HepG2 (cell line): ENCODE measurements at regions not wholly inside any gene's neighbourhood (a gene's known extent, or its start where the extent isn't known, plus 50 kb on each side); places are given as distances from the start of the nearest gene placed in this dataset.

Experiments used
- ATAC-seq: fragments of 200-7000 bp; cut with Tn5 transposase; 3 replicates; pipeline ENCODE4 v1.9.1; 2020; ENCODE audit warnings: mild to moderate bottlenecking, moderate library complexity
- BruUV-seq: library from RNA; stranded (reverse); fragments of 400-500 nt; replicated peaks from 2 replicates; lab custom pipeline; 2021; lab: Mats Ljungman, UMichigan
- CTCF ChIA-PET: fragments of 300-600 bp; formaldehyde crosslinking; extraction: SDS; loops from one replicate; lab custom pipeline; 2021; ENCODE audit warnings: low total read pairs, inconsistent platforms, low intra/inter-chr PET ratio; lab: Yijun Ruan, JAX
- POLR2A ChIA-PET: fragments of 350-600 bp; sonication (Branson Sonifier 250); formaldehyde crosslinking; loops from one replicate; lab custom pipeline; 2020; ENCODE audit warnings: antibody characterized with exemption, inconsistent platforms; lab: Yijun Ruan, JAX
- DNase-seq: peaks from one replicate; pipeline ENCODE4 v3.0.0-alpha.2; 2015; ENCODE audit warnings: low spot score
- FAIRE-seq: peaks from 3 replicates; lab custom pipeline; 2011; peaks lifted over from hg19 to GRCh38; lab: Jason Lieb, UNC
- H2AFZ ChIP-seq: one replicate; pipeline ENCODE4 v1.6.1; 2011; ENCODE audit warnings: low read length, inconsistent platforms
- H3K27ac ChIP-seq: fragments of 300-600 bp; 3 replicates; pipeline ENCODE4 v1.8.0; 2011; ENCODE audit warnings: mixed run types, mild to moderate bottlenecking, mixed read lengths, low read length, inconsistent platforms; ENCODE audit not compliant: insufficient read depth; ENCODE audit errors: extremely low read length
- H3K27me3 ChIP-seq, 2 experiments: fragments of 200-600 bp in 1 of 2; 2 replicates in 1 of 2; 3 replicates in 1 of 2; pipeline versions ENCODE4 v1.6.0 to v1.8.0; 2011; ENCODE audit warnings: low read length in 2 of 2, mild to moderate bottlenecking in 2 of 2, moderate library complexity in 2 of 2, inconsistent platforms in 1 of 2; ENCODE audit not compliant: insufficient read depth in 2 of 2, control insufficient read depth in 1 of 2
- H3K36me3 ChIP-seq, 2 experiments: fragments of 200-600 bp in 1 of 2; replicated peaks in 1 of 2; 2 replicates in 1 of 2; 3 replicates in 1 of 2; pipeline versions ENCODE4 v1.5.1 to v1.8.0; 2011; ENCODE audit warnings: low read length in 2 of 2, inconsistent platforms in 1 of 2; ENCODE audit not compliant: insufficient read depth in 2 of 2, control insufficient read depth in 1 of 2
- H3K4me1 ChIP-seq: 2 replicates; pipeline ENCODE4 v1.5.1; 2012; ENCODE audit warnings: low read length, inconsistent platforms; ENCODE audit not compliant: insufficient read depth
- H3K4me2 ChIP-seq: 2 replicates; pipeline ENCODE4 v1.6.0; 2011; ENCODE audit warnings: low read depth, low read length, inconsistent platforms
- H3K4me3 ChIP-seq, 3 experiments: fragments of 200-600 bp in 1 of 3; sonication (generic), shearing (Covaris generic) in 1 of 3; replicated peaks in 1 of 3; 2 replicates each; pipeline ENCODE4 v1.5.1; 2011 to 2016; ENCODE audit warnings: low read length in 3 of 3, inconsistent platforms in 2 of 3, low read depth in 2 of 3, mild to moderate bottlenecking in 2 of 3, control low read depth in 1 of 3, mixed read lengths in 1 of 3; ENCODE audit not compliant: insufficient read depth in 1 of 3
- H3K79me2 ChIP-seq: one replicate; pipeline ENCODE4 v1.6.1; 2011; ENCODE audit warnings: low read length, inconsistent platforms; ENCODE audit not compliant: insufficient read depth
- H3K9ac ChIP-seq: 2 replicates; pipeline ENCODE4 v1.6.0; 2011; ENCODE audit warnings: mild to moderate bottlenecking, low read depth, low read length, inconsistent platforms; ENCODE audit not compliant: insufficient read depth
- H3K9me3 ChIP-seq: 2 replicates; pipeline ENCODE4 v1.5.1; 2012; ENCODE audit warnings: mild to moderate bottlenecking, low read length
- H4K20me1 ChIP-seq: 2 replicates; pipeline ENCODE4 v1.6.0; 2011; ENCODE audit warnings: inconsistent platforms, mild to moderate bottlenecking, low read length, moderate library complexity; ENCODE audit not compliant: insufficient read depth
- TAF15 ChIP-seq: fragments of 200-400 bp; formaldehyde crosslinking; IDR thresholded peaks from one replicate; pipeline ENCODE4 v1.6.1; 2018; ENCODE audit warnings: mild to moderate bottlenecking, low read depth, low read length; ENCODE audit not compliant: poor library complexity, severe bottlenecking
- TCF12 ChIP-seq, 2 experiments: fragments of 450-650 bp in 1 of 2; sonication (generic) in 1 of 2; formaldehyde crosslinking in 1 of 2; IDR thresholded peaks; 2 replicates each; pipeline versions ENCODE4 v1.6.1 to v1.8.0; 2017 to 2022; ENCODE audit warnings: antibody characterized with exemption in 1 of 2, mild to moderate bottlenecking in 1 of 2, missing genetic modification reagents in 1 of 2, moderate library complexity in 1 of 2
- XRCC5 ChIP-seq: fragments of 200-400 bp; formaldehyde crosslinking; optimal IDR thresholded peaks from 2 replicates; pipeline ENCODE3; 2017; ENCODE audit warnings: mild to moderate bottlenecking, low read length
- ZNF33B ChIP-seq: sonication (generic); formaldehyde crosslinking; IDR thresholded peaks from 2 replicates; pipeline ENCODE4 v1.5.1; 2020; ENCODE audit warnings: mild to moderate bottlenecking, missing genetic modification reagents
- ZNF496 ChIP-seq: sonication (generic); formaldehyde crosslinking; IDR thresholded peaks from 2 replicates; pipeline ENCODE4 v1.8.1; 2023; ENCODE audit warnings: mild to moderate bottlenecking, moderate library complexity, missing genetic modification reagents; ENCODE audit not compliant: insufficient replicate concordance
- ZNF891 ChIP-seq: sonication (generic); formaldehyde crosslinking; IDR thresholded peaks from 2 replicates; pipeline ENCODE4 v1.5.0; 2020; ENCODE audit warnings: mild to moderate bottlenecking, missing genetic modification reagents
- WGBS: methylation state at CpG from one replicate; pipeline ENCODE4 v1.1.6; 2017; ENCODE audit warnings: low lambda C conversion rate; 5-methylcytosine and 5-hydroxymethylcytosine counted together
- in situ Hi-C: cut with HindIII; loops from 2 replicates; pipeline ENCODE4 v1.10.0; 2017; ENCODE audit warnings: low pct_unique_long_range_greater_than_20kb; ENCODE audit not compliant: extremely low pct_ligation_motif_present
- intact Hi-C: fragments of 100-400 bp; cut with micrococcal nuclease; formaldehyde crosslinking; loops from one replicate; pipeline ENCODE4 v1.10.0; 2022; ENCODE audit not compliant: unreplicated experiment

DNA sequence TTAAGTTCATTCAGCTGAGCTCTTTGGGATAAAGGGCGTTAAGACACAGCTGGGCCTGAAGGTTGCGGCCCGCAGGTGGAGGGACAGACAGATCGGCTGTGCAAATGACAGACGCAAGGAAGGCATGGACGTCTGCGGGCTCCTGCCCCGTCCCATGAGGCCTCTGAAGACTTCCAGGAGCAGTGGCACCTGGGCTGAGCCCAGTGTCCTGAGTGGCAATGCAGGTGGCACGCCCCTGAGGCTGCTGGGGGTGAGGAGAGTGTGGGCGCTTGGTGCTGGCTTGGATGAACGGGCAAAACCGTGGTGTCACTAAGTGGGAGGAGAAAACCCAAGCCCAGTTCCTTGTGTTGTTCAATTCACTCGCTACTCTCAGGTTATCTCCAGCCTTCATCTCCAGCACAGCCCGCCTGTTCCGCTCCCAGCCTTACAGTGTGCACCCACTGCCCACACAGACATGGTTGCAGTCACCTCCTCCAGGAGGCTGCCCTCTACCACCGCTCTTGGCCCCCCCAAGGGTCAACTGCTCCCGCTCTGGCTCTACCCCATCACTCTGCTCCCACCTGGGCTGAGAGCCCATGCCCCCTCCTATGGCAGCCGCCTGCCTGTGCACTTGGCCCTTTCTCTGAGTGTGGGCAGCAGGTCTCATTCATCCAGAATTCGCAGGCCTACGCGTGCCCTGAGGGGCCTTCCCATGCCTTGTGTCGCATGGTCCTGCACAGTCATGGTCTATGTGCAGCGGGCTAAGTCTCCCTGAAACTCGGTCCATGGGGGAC, 50.3 kb downstream of the PTGR3 start:
- 63% methylated on average over 23 of the region's 24 CpGs for WGBS
- peaks cover 0 to 30% of the 10 kb centered on the region in 2 experiments for H3K27me3 ChIP-seq
- BruUV-seq: no TSS peak
- intact Hi-C loops: no loop called here
- no peak overlapping the region for H3K4me3 ChIP-seq
- no peak overlapping the region for H3K9ac ChIP-seq
- DNase-seq (no peak), ATAC-seq (no peak; the same call in 2 of the 3 replicates)
- peak; percentile 32; the same call in 1 of the 2 replicates for TF ChIP-seq ZNF891 (CRISPR knock-in tag)
- TF ChIP-seq ZNF496 (CRISPR knock-in tag): no peak
- TF ChIP-seq, all 625 proteins: peak for 1
- no peak overlapping the region for H2AFZ ChIP-seq
- ChIA-PET POLR2A (no interaction called here), CTCF (no interaction called here)
- no peak overlapping the region for H3K27ac ChIP-seq
- no peaks in the 10 kb centered on the region for H3K36me3 ChIP-seq
- peaks cover 13% of the 10 kb centered on the region for H3K4me1 ChIP-seq
- no peaks in the 10 kb centered on the region for H3K79me2 ChIP-seq
- H4K20me1 ChIP-seq: no peaks in the 10 kb centered on the region
- in situ Hi-C loops: loop anchor here (25.0 kb wide), 1 partner anchor 329 kb away; no protein-coding TSS in a partner anchor
- no peak overlapping the region for H3K4me2 ChIP-seq
- no peak for FAIRE-seq
- H3K9me3 ChIP-seq: no peaks in the 10 kb centered on the region

DNA sequence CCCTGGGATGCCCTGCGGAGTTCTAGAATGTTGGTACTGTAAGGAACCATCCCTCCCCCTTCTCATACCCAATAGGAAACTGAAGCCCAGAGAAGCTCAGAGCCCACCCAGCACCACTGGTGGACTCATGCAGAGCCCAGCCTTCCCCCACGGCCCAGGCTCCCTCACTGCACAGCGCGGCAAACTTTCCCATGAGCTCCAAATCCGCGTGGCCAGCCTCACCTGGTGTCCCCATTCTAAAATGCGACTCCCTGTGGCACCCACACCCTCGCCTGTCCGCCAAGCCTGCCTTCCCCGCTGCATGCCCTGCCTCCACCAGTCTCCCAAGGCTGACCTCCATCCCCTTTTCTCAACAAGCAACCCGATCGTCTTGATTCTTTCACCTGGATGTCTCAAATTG, 51.1 kb downstream of the PTGR3 start:
- DNase-seq (no peak), ATAC-seq (no peak), FAIRE-seq (no peak)
- ChIA-PET POLR2A (no interaction called here), CTCF (no interaction called here)
- Histone ChIP-seq H3K79me2 (no peaks in the 10 kb centered on the region), H3K9me3 (no peaks in the 10 kb centered on the region), H2AFZ (no peak overlapping the region), H3K4me2 (no peak overlapping the region), H3K4me3 (no peak overlapping the region), H3K4me1 (peaks cover 13% of the 10 kb centered on the region), H3K27ac (no peak overlapping the region), H3K27me3 (peaks cover 0 to 30% of the 10 kb centered on the region in 2 experiments), H3K9ac (no peak overlapping the region), H4K20me1 (no peaks in the 10 kb centered on the region), H3K36me3 (no peaks in the 10 kb centered on the region)
- BruUV-seq: no TSS peak
- TF ChIP-seq XRCC5 (no peak), ZNF33B (CRISPR knock-in tag) (no peak), TAF15 (no peak), TCF12 (IDR thresholded peaks at IDR 0.05) (no peak), TCF12 (CRISPR knock-in tag; IDR thresholded peaks at IDR 0.05) (no peak)
- intact Hi-C loops: no loop called here
- in situ Hi-C loops: loop anchor here (25.0 kb wide), 1 partner anchor 329 kb away; no protein-coding TSS in a partner anchor
- 59% methylated on average over 12 of the region's 12 CpGs for WGBS
